Thoracic aorta (tissue), 2 donors: ENCODE measurements at regions not wholly inside any gene's neighbourhood (a gene's known extent, or its start where the extent isn't known, plus 50 kb on each side); places are given as distances from the start of the nearest gene placed in this dataset.

Experiments
- ATAC-seq: fragments of 150-250 bp; one replicate; pipeline ENCODE4 v1.8.0; 2017; ENCODE audit warnings: low read depth; ENCODE audit not compliant: insufficient number of reproducible peaks, low FRiP score
- DNase-seq: peaks from one replicate; pipeline ENCODE4 v3.0.0-alpha.2; 2020; ENCODE audit warnings: low spot score
- H3K27ac ChIP-seq, 2 donors: fragments of 200-600 bp; sonication (generic); 1 replicate in 1 of 2; 2 replicates in 1 of 2; pipeline ENCODE4 v1.5.1; 2016; ENCODE audit warnings: mild to moderate bottlenecking in 2 of 2, moderate library complexity in 2 of 2
- H3K27me3 ChIP-seq: fragments of 200-600 bp; sonication (generic); replicated peaks from 2 replicates; pipeline ENCODE4 v1.6.0; 2016; ENCODE audit warnings: mild to moderate bottlenecking; ENCODE audit not compliant: insufficient read depth
- H3K36me3 ChIP-seq: fragments of 200-600 bp; sonication (generic); one replicate; pipeline ENCODE4 v1.5.1; 2016
- H3K4me1 ChIP-seq, 2 donors: fragments of 200-600 bp; sonication (generic); 1 replicate in 1 of 2; 2 replicates in 1 of 2; pipeline versions ENCODE4 v1.5.1 to v1.6.0; 2016; ENCODE audit warnings: low read depth in 2 of 2, mild to moderate bottlenecking in 1 of 2; ENCODE audit not compliant: control insufficient read depth in 1 of 2
- H3K4me3 ChIP-seq: fragments of 200-600 bp; sonication (generic); 2 replicates; pipeline ENCODE4 v1.5.1; 2016; ENCODE audit warnings: mild to moderate bottlenecking
- H3K9me3 ChIP-seq: fragments of 200-600 bp; sonication (generic); 2 replicates; pipeline ENCODE4 v1.5.1; 2016
- TF ChIP-seq, protein P1 (sequence below): fragments of 200-600 bp; sonication (generic); IDR thresholded peaks from one replicate; pipeline ENCODE4 v1.5.1; 2019; ENCODE audit warnings: antibody characterized with exemption

DNA sequence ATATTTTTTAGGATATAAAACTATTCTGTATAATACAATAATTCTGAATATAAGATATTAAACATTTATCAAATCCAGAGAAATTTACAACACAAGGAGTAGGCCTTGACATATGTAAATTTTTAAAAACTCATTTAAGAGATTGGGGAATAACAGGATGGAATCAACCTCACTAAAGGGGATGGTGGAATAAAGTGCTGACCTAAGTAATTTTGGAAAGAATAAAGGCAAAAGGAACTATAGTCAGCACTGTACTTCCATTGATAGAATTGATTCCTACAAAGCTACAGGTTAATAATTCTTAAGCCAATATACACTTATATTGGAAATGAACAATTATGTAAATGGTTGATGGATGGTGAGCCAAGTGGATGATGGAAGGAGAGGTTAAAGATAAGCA is 549.3 kb downstream of the TBL1XR1 start:
- Histone ChIP-seq H3K27me3 (no peaks in the 10 kb centered on the region), H3K36me3 (no peaks in the 10 kb centered on the region), H3K27ac (no peak overlapping the region), H3K9me3 (no peaks in the 10 kb centered on the region), H3K4me1 (no peaks in the 10 kb centered on the region), H3K4me3 (no peak overlapping the region)
- TF ChIP-seq, protein P1, sequence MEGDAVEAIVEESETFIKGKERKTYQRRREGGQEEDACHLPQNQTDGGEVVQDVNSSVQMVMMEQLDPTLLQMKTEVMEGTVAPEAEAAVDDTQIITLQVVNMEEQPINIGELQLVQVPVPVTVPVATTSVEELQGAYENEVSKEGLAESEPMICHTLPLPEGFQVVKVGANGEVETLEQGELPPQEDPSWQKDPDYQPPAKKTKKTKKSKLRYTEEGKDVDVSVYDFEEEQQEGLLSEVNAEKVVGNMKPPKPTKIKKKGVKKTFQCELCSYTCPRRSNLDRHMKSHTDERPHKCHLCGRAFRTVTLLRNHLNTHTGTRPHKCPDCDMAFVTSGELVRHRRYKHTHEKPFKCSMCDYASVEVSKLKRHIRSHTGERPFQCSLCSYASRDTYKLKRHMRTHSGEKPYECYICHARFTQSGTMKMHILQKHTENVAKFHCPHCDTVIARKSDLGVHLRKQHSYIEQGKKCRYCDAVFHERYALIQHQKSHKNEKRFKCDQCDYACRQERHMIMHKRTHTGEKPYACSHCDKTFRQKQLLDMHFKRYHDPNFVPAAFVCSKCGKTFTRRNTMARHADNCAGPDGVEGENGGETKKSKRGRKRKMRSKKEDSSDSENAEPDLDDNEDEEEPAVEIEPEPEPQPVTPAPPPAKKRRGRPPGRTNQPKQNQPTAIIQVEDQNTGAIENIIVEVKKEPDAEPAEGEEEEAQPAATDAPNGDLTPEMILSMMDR: no peak
- DNase-seq (no peak), ATAC-seq (no peak)

DNA sequence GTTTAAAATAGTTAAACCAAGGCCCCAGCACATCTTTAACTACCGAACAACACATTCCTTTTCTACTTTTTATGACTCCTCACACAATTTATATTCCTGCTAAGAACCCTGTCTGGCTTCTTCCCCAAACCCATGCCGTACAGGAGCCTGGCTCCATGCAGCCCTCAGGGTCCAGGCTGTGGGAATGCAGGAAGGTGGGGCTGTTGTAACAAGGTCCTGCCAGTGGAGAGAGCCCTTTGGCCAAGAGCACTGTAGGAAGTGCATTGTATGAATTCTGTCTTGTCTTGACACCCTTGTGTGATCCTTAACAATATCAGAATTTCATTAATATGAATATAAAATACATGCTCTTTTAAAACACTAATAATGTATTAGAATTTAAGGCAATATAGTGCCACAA is 563.8 kb downstream of the TBL1XR1 start:
- TF ChIP-seq, protein P1: no peak
- DNase-seq (no peak), ATAC-seq (no peak)
- Histone ChIP-seq H3K27me3 (no peaks in the 10 kb centered on the region), H3K4me3 (no peak overlapping the region), H3K27ac (no peak overlapping the region), H3K4me1 (no peaks in the 10 kb centered on the region), H3K9me3 (no peaks in the 10 kb centered on the region), H3K36me3 (no peaks in the 10 kb centered on the region)

DNA sequence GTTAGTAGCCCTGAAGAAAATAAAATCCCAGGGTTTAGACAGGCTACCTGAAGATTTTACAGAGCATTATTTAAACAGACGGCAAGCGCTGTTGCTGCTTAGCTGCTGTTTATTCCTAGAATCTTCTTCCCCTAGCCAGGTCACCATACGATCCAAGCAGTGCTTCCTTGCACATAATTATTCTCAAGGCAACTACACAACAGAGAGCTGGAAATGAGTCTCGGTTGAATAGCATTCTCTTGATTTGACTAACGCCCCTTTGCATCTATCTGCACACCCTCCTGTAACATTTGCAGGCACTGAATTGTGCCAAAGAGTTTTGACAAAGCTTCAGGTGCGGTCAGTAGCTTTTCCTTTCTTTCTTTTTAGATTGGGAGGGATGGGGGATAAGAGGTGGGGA is 564.4 kb downstream of the TBL1XR1 start:
- Histone ChIP-seq H3K27me3 (no peaks in the 10 kb centered on the region), H3K4me3 (no peak overlapping the region), H3K4me1 (no peaks in the 10 kb centered on the region), H3K9me3 (no peaks in the 10 kb centered on the region), H3K36me3 (no peaks in the 10 kb centered on the region), H3K27ac (no peak overlapping the region)
- TF ChIP-seq, protein P1: no peak
- DNase-seq: no peak
- no peak for ATAC-seq

DNA sequence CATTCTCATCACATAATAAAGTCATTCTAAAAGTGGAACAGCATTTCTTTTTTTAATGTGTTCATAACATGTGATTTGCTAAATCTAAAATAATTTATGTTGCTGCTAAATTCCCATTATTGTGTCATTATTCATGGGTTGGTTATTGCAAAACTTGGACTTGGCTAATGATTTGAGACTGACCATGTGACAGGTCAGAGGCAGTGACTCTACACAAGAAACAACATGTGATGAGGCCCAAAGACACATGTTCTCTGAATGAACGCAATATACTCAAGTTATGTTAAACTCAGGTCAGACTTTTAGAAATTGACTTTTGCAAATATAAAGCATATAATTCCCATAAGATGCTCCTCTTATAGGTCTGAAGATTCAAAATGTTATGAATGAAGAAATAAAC is 566.1 kb downstream of the TBL1XR1 start:
- no peak overlapping the region for H3K27ac ChIP-seq
- ATAC-seq: no peak
- no peak for DNase-seq
- H3K4me3 ChIP-seq: no peak overlapping the region
- no peaks in the 10 kb centered on the region for H3K27me3 ChIP-seq
- no peaks in the 10 kb centered on the region for H3K4me1 ChIP-seq
- H3K36me3 ChIP-seq: no peaks in the 10 kb centered on the region
- TF ChIP-seq, protein P1: no peak
- H3K9me3 ChIP-seq: no peaks in the 10 kb centered on the region

DNA sequence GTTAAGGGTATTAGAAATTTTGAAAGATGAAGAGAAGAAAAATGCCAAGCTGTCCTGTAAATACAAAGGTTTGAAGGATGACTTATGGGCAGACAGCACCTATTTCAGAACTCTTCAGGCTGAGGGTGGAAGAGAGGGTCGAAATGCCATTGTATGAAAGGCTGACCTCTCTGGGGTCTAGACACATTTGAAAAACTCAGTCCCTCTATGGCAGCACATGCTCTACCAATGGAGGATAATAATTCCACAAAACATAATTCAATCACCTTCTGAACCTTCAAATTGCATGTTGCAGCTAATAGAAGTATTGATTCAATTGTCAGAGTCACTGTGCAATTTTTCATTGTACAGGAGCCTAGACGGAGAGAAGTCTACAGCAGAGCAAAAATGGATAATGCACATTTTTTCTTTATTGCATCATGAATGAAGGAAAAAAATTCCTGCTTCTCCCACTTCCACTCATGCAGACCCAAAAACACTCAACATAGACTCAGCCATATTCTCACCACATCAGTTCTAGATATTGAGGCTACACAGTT is 569.1 kb downstream of the TBL1XR1 start:
- H3K27me3 ChIP-seq: no peaks in the 10 kb centered on the region
- TF ChIP-seq, protein P1: no peak
- H3K4me1 ChIP-seq: no peaks in the 10 kb centered on the region
- no peak overlapping the region for H3K27ac ChIP-seq
- ATAC-seq (no peak), DNase-seq (no peak)
- no peaks in the 10 kb centered on the region for H3K36me3 ChIP-seq
- no peak overlapping the region for H3K4me3 ChIP-seq
- no peaks in the 10 kb centered on the region for H3K9me3 ChIP-seq
